Transverse colon (tissue), 4 donors: ENCODE measurements at regions not wholly inside any gene's neighbourhood (a gene's known extent, or its start where the extent isn't known, plus 50 kb on each side); places are given as distances from the start of the nearest gene placed in this dataset.

Experiments
- DNase-seq: peaks from one replicate; pipeline ENCODE4 v3.0.0-alpha.2; 2019
- H3K27ac ChIP-seq, 4 donors: fragments of 200-600 bp; sonication (generic); 2 replicates each; pipeline ENCODE4 v1.5.1; 2016 to 2018; ENCODE audit warnings: inconsistent platforms in 4 of 4
- H3K27me3 ChIP-seq: fragments of 200-600 bp; sonication (generic); 2 replicates; pipeline ENCODE4 v1.5.1; 2017; ENCODE audit warnings: inconsistent platforms
- H3K36me3 ChIP-seq, 4 donors: fragments of 200-600 bp; sonication (generic); 2 replicates each; pipeline ENCODE4 v1.5.1; 2017 to 2019; ENCODE audit warnings: inconsistent platforms in 4 of 4
- H3K4me1 ChIP-seq, 4 donors: fragments of 200-600 bp; sonication (generic); 2 replicates each; pipeline ENCODE4 v1.5.1; 2017 to 2020; ENCODE audit warnings: inconsistent platforms in 4 of 4
- H3K4me3 ChIP-seq, 4 donors: fragments of 200-600 bp; sonication (generic); 1 replicate in 1 of 4; 2 replicates in 3 of 4; pipeline versions ENCODE4 v1.5.1 to v1.6.1; 2017 to 2019; ENCODE audit warnings: inconsistent platforms in 4 of 4
- H3K9me3 ChIP-seq, 2 donors: fragments of 200-600 bp; sonication (generic); 2 replicates each; pipeline ENCODE4 v1.5.1; 2017 to 2019; ENCODE audit warnings: inconsistent platforms in 2 of 2
- CTCF ChIP-seq, 5 experiments: fragments of 200-600 bp in 3 of 5; fragments of 450-650 bp in 2 of 5; sonication (generic) in 3 of 5; IDR thresholded peaks; 1 replicate in 2 of 5; 2 replicates in 3 of 5; pipeline ENCODE4 v1.5.1; 2016 to 2017; ENCODE audit warnings: antibody characterized with exemption in 5 of 5, inconsistent platforms in 3 of 5, mild to moderate bottlenecking in 2 of 5, moderate library complexity in 1 of 5
- EP300 ChIP-seq: sonication (generic); formaldehyde crosslinking; IDR thresholded peaks from one replicate; pipeline ENCODE4 v1.6.1; 2017; ENCODE audit warnings: antibody characterized with exemption, low read depth
- POLR2A ChIP-seq: fragments of 450-650 bp; IDR thresholded peaks from one replicate; pipeline ENCODE4 v1.6.1; 2016; ENCODE audit warnings: antibody characterized with exemption, mild to moderate bottlenecking, moderate library complexity
- POLR2AphosphoS5 ChIP-seq, 3 donors: sonication (generic); formaldehyde crosslinking; IDR thresholded peaks; one replicate each; pipeline ENCODE4 v1.6.1; 2016; ENCODE audit warnings: antibody characterized with exemption in 3 of 3
- WGBS, 2 donors: methylation state at CpG; one replicate each; pipeline ENCODE4 v1.1.5; 2018; ENCODE audit warnings: low coverage in 1 of 2; 5-methylcytosine and 5-hydroxymethylcytosine counted together
- in situ Hi-C, 4 donors: fragments of 200-750 bp; cut with MboI; loops; one replicate each; pipeline versions ENCODE4 v1.15.0 to v1.15.1; 2017; ENCODE audit warnings: low sequenced_read_pairs in 3 of 4, low pct_ligation_motif_present in 1 of 4, low pct_unique_long_range_greater_than_20kb in 1 of 4
- intact Hi-C: fragments of 100-400 bp; cut with DNase I; formaldehyde crosslinking; loops from one replicate; pipeline ENCODE4 v1.15.1; 2023; ENCODE audit warnings: low total_unique reads

GRCh38 chr4:181966104-181966551 lies 277.1 kb upstream of the TENM3 start:
- DNase-seq: no peak
- in situ Hi-C loops: no loop called here

GRCh38 chr4:181967401-181967800 lies 275.8 kb upstream of the TENM3 start:
- no peak for DNase-seq
- no peak overlapping the region for H3K27ac ChIP-seq
- intact Hi-C loops (no loop called here), in situ Hi-C loops (no loop called here)
- no peak overlapping the region for H3K4me3 ChIP-seq
- no peak for TF ChIP-seq POLR2A
- TF ChIP-seq EP300: no peak
- TF ChIP-seq POLR2AphosphoS5 (IDR thresholded peaks at IDR 0.05): no peak
- no peak for TF ChIP-seq CTCF (IDR thresholded peaks at IDR 0.05)
- no peaks in the 10 kb centered on the region for H3K9me3 ChIP-seq
- H3K27me3 ChIP-seq: no peaks in the 10 kb centered on the region
- H3K4me1 ChIP-seq: no peaks in the 10 kb centered on the region
- 78 to 81% methylated on average over 2 to 3 of the region's 3 CpGs for WGBS, 2 donors
- no peaks in the 10 kb centered on the region for H3K36me3 ChIP-seq

More at GRCh38 chr4:181966104-181966551, 277.1 kb upstream of the TENM3 start:
- Histone ChIP-seq H3K36me3 (no peaks in the 10 kb centered on the region), H3K9me3 (no peaks in the 10 kb centered on the region), H3K27me3 (no peaks in the 10 kb centered on the region), H3K4me1 (no peaks in the 10 kb centered on the region), H3K27ac (no peak overlapping the region), H3K4me3 (no peak overlapping the region)
- intact Hi-C loops: no loop called here
- 81 to 100% methylated on average over 1 of the region's 1 CpG for WGBS, 2 donors
- TF ChIP-seq EP300: no peak
- no peak for TF ChIP-seq POLR2AphosphoS5 (IDR thresholded peaks at IDR 0.05)
- no peak for TF ChIP-seq CTCF (IDR thresholded peaks at IDR 0.05)
- no peak for TF ChIP-seq POLR2A

GRCh38 chr4:181968371-181968770 lies 274.8 kb upstream of the TENM3 start:
- no peaks in the 10 kb centered on the region for H3K9me3 ChIP-seq
- no peaks in the 10 kb centered on the region for H3K27me3 ChIP-seq
- H3K4me3 ChIP-seq: no peak overlapping the region
- no peaks in the 10 kb centered on the region for H3K4me1 ChIP-seq
- in situ Hi-C loops (no loop called here), intact Hi-C loops (no loop called here)
- H3K27ac ChIP-seq: no peak overlapping the region
- TF ChIP-seq POLR2A (no peak), EP300 (no peak), POLR2AphosphoS5 (IDR thresholded peaks at IDR 0.05) (no peak), CTCF (IDR thresholded peaks at IDR 0.05) (no peak)
- H3K36me3 ChIP-seq: no peaks in the 10 kb centered on the region
- WGBS, 2 donors: 84 to 90% methylated on average over 5 to 6 of the region's 6 CpGs
- no peak for DNase-seq

GRCh38 chr4:181969151-181969550 lies 274.1 kb upstream of the TENM3 start:
- Histone ChIP-seq H3K36me3 (no peaks in the 10 kb centered on the region), H3K27ac (no peak overlapping the region), H3K27me3 (no peaks in the 10 kb centered on the region), H3K9me3 (no peaks in the 10 kb centered on the region), H3K4me3 (no peak overlapping the region), H3K4me1 (no peaks in the 10 kb centered on the region)
- TF ChIP-seq CTCF (IDR thresholded peaks at IDR 0.05) (no peak), EP300 (no peak), POLR2AphosphoS5 (IDR thresholded peaks at IDR 0.05) (no peak), POLR2A (no peak)
- 79 to 83% methylated on average over 5 of the region's 5 CpGs for WGBS, 2 donors
- in situ Hi-C loops (no loop called here), intact Hi-C loops (no loop called here)
- DNase-seq: no peak
